Nephron (organoid): ENCODE measurements at regions not wholly inside any gene's neighbourhood (a gene's known extent, or its start where the extent isn't known, plus 50 kb on each side); places are given as distances from the start of the nearest gene placed in this dataset.

Experiments
- H3K27ac Mint-ChIP-seq, 3 experiments: 2 replicates each; pipeline ENCODE4 v1.8.0; 2020; ENCODE audit warnings: mixed read lengths in 3 of 3, mild to moderate bottlenecking in 2 of 3, moderate library complexity in 1 of 3
- H3K27me3 Mint-ChIP-seq: 2 replicates; pipeline ENCODE4 v1.8.0; 2021; ENCODE audit warnings: low read depth, mild to moderate bottlenecking, moderate library complexity, mixed read lengths
- H3K36me3 Mint-ChIP-seq: 2 replicates; pipeline ENCODE4 v1.8.0; 2020; ENCODE audit warnings: low read depth, mixed read lengths
- H3K4me1 Mint-ChIP-seq: 2 replicates; pipeline ENCODE4 v1.8.0; 2020; ENCODE audit warnings: mixed read lengths
- H3K4me3 Mint-ChIP-seq, 3 experiments: 2 replicates each; pipeline ENCODE4 v1.8.0; 2020; ENCODE audit warnings: mild to moderate bottlenecking in 3 of 3, mixed read lengths in 3 of 3, moderate library complexity in 2 of 3
- H3K9me3 Mint-ChIP-seq: 2 replicates; pipeline ENCODE4 v1.8.0; 2020; ENCODE audit warnings: mixed read lengths
- CTCF ChIP-seq, 3 experiments: fragments of 200-600 bp; sonication (generic); IDR thresholded peaks; one replicate each; pipeline ENCODE4 v1.5.0; 2021; ENCODE audit warnings: antibody characterized with exemption in 3 of 3; ENCODE audit not compliant: unreplicated experiment in 3 of 3

GRCh38 chr20:43857127-43857526 is 57.5 kb upstream of the TOX2 start:
- Mint-ChIP-seq H3K27ac (no peak overlapping the region), H3K4me1 (no peaks in the 10 kb centered on the region), H3K27me3 (no peaks in the 10 kb centered on the region), H3K4me3 (no peak overlapping the region), H3K36me3 (no peaks in the 10 kb centered on the region), H3K9me3 (no peaks in the 10 kb centered on the region)
- TF ChIP-seq CTCF (IDR thresholded peaks at IDR 0.05; ENCODE audit: unreplicated experiment in 3 of 3): no peak

- no peaks in the 10 kb centered on the region for H3K27me3 Mint-ChIP-seq
- TF ChIP-seq CTCF (IDR thresholded peaks at IDR 0.05; ENCODE audit: unreplicated experiment in 3 of 3): no peak
- H3K4me3 Mint-ChIP-seq: no peak overlapping the region
- no peaks in the 10 kb centered on the region for H3K36me3 Mint-ChIP-seq
- no peak overlapping the region for H3K27ac Mint-ChIP-seq
- no peaks in the 10 kb centered on the region for H3K4me1 Mint-ChIP-seq
- no peaks in the 10 kb centered on the region for H3K9me3 Mint-ChIP-seq
Measured at GRCh38 chr20:43855803-43856202, 58.8 kb upstream of the TOX2 start.

GRCh38 chr20:43853918-43854317 is 60.7 kb upstream of the TOX2 start:
- H3K4me1 Mint-ChIP-seq: no peaks in the 10 kb centered on the region
- H3K27me3 Mint-ChIP-seq: no peaks in the 10 kb centered on the region
- no peaks in the 10 kb centered on the region for H3K36me3 Mint-ChIP-seq
- H3K9me3 Mint-ChIP-seq: no peaks in the 10 kb centered on the region
- TF ChIP-seq CTCF (IDR thresholded peaks at IDR 0.05; ENCODE audit: unreplicated experiment in 3 of 3): no peak
- no peak overlapping the region for H3K4me3 Mint-ChIP-seq
- no peak overlapping the region for H3K27ac Mint-ChIP-seq

GRCh38 chr20:43853174-43853803 is 61.4 kb upstream of the TOX2 start:
- Mint-ChIP-seq H3K27me3 (no peaks in the 10 kb centered on the region), H3K9me3 (no peaks in the 10 kb centered on the region), H3K36me3 (no peaks in the 10 kb centered on the region)

GRCh38 chr20:43849496-43850186 is 65.0 kb upstream of the TOX2 start:
- no peak for TF ChIP-seq CTCF (IDR thresholded peaks at IDR 0.05; ENCODE audit: unreplicated experiment in 3 of 3)
- Mint-ChIP-seq H3K36me3 (no peaks in the 10 kb centered on the region), H3K4me1 (no peaks in the 10 kb centered on the region), H3K4me3 (no peak overlapping the region), H3K9me3 (no peaks in the 10 kb centered on the region), H3K27me3 (peaks cover 3% of the 10 kb centered on the region), H3K27ac (no peak overlapping the region)

More at GRCh38 chr20:43853174-43853803, 61.4 kb upstream of the TOX2 start:
- H3K4me3 Mint-ChIP-seq: no peak overlapping the region
- no peaks in the 10 kb centered on the region for H3K4me1 Mint-ChIP-seq
- TF ChIP-seq CTCF (IDR thresholded peaks at IDR 0.05; ENCODE audit: unreplicated experiment in 3 of 3): no peak
- H3K27ac Mint-ChIP-seq: no peak overlapping the region

- Mint-ChIP-seq H3K9me3 (no peaks in the 10 kb centered on the region), H3K4me1 (no peaks in the 10 kb centered on the region), H3K4me3 (no peak overlapping the region), H3K36me3 (no peaks in the 10 kb centered on the region), H3K27me3 (peaks cover 12% of the 10 kb centered on the region), H3K27ac (no peak overlapping the region)
- no peak for TF ChIP-seq CTCF (IDR thresholded peaks at IDR 0.05; ENCODE audit: unreplicated experiment in 3 of 3)
Measured at GRCh38 chr20:43846516-43846905, 68.1 kb upstream of the TOX2 start.
